DMS114 treated with DMSO at 0.1 percent for 48 hours (cell line): ENCODE measurements at regions not wholly inside any gene's neighbourhood (a gene's known extent, or its start where the extent isn't known, plus 50 kb on each side); places are given as distances from the start of the nearest gene placed in this dataset.
"Not testable (repeated sequence)": the region's sequence is repeated elsewhere in the genome, so short reads cannot be mapped to it uniquely, and the experiment has no call there.

Experiments used
- DNase-seq: peaks from one replicate; lab custom pipeline; 2025; ENCODE audit not compliant: unreplicated experiment; lab: John Stamatoyannopoulos, UW

GRCh38 chr1:219323426-219323825 is 149.7 kb downstream of the LYPLAL1 start:
- no peak for DNase-seq

DNA sequence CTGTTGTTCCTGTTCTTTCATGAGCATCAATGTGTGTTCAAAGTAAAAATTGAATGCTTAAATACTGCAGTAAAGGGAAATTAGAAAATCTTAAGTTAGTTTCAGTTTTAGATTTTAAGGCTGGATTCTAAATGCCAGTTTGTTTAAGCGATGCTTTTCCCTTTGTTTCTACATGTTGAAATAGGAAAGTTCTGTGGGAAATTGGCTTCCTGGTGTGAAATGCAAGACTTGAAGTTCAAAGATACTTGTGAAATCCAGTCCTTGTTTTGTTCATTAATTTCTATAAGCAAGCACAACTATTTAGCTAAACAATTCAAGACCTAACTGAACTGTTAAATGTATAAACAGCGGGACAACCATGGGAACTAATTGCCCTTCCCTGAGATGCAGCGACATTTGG is 149.1 kb downstream of the LYPLAL1 start:
- DNase-seq: no peak

GRCh38 chr1:219320563-219320962 is 146.9 kb downstream of the LYPLAL1 start:
- DNase-seq: not testable (repeated sequence)

- no peak for DNase-seq
Observed at GRCh38 chr1:219318826-219319225, 145.1 kb downstream of the LYPLAL1 start.

DNA sequence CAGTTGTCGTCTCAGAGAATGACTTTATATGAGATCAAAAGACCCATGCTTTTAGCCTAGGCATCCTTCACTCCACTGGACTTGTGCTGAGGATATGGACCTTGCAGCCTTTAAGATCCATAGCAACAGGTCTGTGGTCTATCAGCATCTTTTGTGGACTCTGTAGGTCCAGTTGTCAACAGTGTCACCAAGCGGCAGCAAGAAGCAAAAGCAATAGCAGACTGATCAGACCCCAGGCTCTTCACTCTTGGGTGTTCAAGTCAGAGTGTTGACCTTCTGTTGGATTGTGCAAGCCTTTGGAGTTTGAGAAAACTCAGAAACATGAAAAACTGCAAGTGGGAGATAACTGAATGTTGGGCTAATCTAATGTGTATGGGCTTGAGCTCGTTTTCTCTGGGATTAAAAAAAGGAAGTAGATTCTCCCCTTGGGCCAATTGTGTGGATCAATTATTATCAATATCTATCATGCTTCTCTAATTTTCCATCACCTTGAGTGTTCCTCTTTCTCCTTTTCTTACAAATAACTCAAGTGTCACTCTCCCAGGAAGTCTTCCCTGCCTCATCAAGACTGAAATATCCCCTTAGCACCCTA is 144.2 kb downstream of the LYPLAL1 start:
- DNase-seq: peak; percentile 28

GRCh38 chr1:219316066-219316465 is 142.4 kb downstream of the LYPLAL1 start:
- DNase-seq: no peak

DNA sequence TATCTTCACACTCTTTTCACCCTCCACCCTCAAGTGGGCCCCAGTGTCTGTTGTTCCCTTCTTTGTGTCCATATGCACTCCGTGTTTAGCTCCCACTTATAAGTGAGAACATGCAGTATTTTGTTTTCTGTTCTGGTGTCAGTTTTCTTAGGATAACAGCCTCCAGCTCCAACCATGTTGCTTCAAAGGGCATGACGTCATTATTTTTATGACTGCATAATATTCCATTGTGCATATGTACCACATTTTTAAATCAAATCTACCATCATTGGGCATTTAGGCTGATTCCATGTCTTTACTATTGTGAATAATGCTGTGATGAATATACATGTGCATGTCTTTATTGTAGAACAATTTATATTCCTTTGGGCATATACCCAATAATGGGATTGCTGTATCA is 140.3 kb downstream of the LYPLAL1 start:
- DNase-seq: no peak

GRCh38 chr1:219312967-219313366 is 139.3 kb downstream of the LYPLAL1 start:
- DNase-seq: no peak

- DNase-seq: no peak
Observed at GRCh38 chr1:219310181-219310728, 136.6 kb downstream of the LYPLAL1 start.

DNA sequence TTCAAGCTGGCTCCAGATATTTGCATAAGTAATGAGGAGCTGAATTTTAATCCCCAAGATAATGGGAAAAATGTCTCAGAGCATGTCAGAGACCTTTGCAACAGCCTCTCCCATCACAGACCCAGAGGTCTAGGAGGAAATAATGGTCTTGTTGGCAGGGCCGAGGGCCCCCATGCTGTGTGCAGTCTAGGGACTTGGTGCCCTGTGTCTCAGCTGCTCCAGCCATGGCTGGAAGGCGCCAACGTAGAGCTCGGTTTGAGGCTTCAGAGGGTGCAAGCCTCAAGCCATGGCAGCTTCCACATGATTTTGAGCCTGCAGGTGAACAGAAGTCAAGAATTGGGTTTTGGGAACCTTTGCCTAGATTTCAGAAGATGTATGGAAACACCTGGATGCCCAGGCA is 134.7 kb downstream of the LYPLAL1 start:
- no peak for DNase-seq

GRCh38 chr1:219304227-219305226 is 130.8 kb downstream of the LYPLAL1 start:
- DNase-seq: no peak

DNA sequence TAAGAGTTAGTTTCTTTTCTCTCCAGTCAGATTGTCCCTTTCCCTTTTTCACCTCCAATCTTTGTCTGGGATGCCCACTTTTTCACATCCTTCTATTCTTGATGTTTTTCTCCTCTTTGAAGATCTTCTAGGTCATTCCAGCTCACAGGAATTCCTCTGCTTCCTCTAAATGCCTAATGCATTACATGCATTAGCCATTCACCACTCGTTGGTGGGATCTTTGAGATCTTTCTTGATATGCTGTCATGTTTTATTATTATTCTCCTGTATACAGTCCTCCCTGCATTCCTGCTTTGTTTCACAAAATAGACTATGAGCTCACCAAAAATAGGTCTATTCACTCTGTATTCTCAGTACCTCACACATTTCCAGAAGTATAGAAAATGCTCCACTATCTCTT is 129.0 kb downstream of the LYPLAL1 start:
- no peak for DNase-seq

GRCh38 chr1:219299420-219299819 is 125.7 kb downstream of the LYPLAL1 start:
- DNase-seq: no peak

GRCh38 chr1:219298571-219299148 is 125.0 kb downstream of the LYPLAL1 start:
- DNase-seq: no peak

DNA sequence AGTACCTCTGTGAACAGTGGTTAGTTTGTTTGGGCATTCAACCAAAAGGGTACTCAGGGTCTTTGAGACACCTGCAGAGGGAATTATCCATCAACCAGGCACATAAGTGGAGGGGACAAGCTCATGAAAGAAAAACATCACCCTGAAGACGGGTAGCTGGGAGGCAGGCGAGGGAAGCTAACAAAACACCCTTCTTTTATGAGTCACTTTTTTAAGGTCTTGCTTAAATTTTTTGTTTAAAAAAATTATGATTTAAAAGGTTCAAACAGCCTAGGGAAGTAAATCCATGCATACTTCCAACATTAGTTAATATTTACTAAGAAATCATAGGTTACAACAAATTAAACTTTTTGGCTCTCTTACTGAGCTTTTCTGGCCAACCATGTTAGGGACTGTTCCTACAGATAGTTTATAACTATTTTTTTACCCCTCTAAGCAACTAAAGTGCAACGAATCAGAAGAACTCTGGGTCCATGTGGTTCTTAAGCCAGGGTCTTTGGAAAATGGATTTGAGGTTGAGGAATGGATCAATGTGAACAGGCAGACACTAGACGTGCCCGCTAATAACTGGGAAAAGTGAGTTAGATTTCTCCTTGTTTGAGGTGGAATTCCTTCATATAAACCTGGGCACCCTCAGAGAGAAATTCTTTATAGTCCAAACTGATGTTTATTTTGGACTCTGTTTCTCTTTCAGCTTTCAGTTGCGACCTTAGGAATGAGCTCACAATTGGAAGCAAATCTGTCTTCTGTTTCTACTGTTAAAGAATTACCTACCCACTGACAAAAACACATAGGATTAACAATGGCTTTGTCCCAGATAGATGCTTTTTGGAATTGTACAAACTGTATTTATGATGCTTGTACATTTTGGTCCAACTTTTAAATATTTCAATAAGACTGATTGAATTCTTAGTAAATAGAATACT is 123.0 kb downstream of the LYPLAL1 start:
- DNase-seq: no peak

DNA sequence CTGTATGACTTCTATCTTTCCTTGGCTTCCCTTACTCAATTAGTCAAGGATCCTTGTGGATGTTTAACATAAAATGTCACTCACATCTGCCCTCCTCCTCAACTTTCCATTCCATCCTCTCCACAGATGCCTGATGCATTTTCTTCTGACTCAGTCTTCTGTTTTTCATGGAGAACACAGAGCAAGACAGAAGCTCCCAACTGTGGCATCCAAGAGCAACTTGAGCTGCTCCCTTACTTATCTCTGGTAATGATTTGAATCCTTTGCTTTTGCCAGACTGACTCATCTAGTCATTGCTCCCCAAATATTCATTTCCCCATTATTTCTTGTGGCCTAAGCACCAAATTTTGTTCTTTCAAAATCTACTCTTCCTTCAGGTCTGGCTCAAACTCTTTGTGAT is 120.6 kb downstream of the LYPLAL1 start:
- no peak for DNase-seq

DNA sequence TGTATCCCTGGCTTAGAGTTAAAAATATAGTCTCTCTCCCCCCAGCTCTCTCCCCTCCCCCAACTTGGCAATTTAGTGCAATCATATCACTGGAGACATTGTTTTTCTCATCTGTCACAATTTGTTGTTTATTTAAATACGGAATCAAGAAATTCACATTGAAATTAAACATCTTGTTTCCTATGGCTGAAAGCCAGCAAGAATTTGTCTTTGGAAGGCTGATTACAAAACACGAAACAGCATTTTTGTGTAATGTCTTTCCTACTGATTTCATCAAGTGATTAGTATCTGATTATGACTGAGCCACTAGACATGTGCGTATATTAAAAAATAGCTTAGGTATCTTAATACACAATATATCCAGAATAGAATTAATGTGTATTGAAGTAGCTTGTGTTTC is 119.7 kb downstream of the LYPLAL1 start:
- DNase-seq: no peak

- DNase-seq: no peak
Observed at GRCh38 chr1:219292999-219293398, 119.3 kb downstream of the LYPLAL1 start.

- DNase-seq: no peak
Observed at GRCh38 chr1:219292341-219292740, 118.7 kb downstream of the LYPLAL1 start.

GRCh38 chr1:219289171-219289570 is 115.5 kb downstream of the LYPLAL1 start:
- no peak for DNase-seq

DNA sequence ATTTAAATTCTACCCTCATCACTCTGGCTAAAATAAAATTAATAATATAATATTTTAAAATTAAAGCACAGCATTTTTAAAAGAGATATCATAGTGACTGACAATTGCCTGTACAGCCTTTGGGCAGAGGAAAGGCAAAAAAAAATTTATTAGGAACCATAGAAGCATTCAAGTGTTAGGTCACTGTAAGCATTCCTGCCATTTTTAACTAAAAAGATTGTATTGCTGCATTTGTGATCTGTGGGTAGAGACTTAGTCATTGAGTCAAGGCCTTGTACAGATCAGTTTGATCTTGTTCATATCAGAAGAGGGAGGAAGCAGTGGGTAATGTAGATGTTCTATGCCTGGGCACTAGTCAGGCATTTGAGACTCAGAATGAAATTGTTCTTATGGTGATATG is 109.9 kb downstream of the LYPLAL1 start:
- DNase-seq: no peak
